Sigmoid colon (tissue), 4 donors: ENCODE measurements at regions not wholly inside any gene's neighbourhood (a gene's known extent, or its start where the extent isn't known, plus 50 kb on each side); places are given as distances from the start of the nearest gene placed in this dataset.

ENCODE experiments used
- CTCF ChIP-seq, 4 experiments: fragments of 450-650 bp in 3 of 4; fragments of 200-600 bp in 1 of 4; IDR thresholded peaks; one replicate each; pipeline ENCODE4 v1.5.1; 2016 to 2019; ENCODE audit warnings: antibody characterized with exemption in 4 of 4, mild to moderate bottlenecking in 3 of 4, moderate library complexity in 2 of 4
- EP300 ChIP-seq, 4 donors: sonication (generic); formaldehyde crosslinking; IDR thresholded peaks; one replicate each; pipeline ENCODE4 v1.6.1; 2017; ENCODE audit warnings: antibody characterized with exemption in 4 of 4
- POLR2A ChIP-seq, 2 donors: fragments of 450-650 bp; IDR thresholded peaks; one replicate each; pipeline ENCODE4 v1.6.1; 2016; ENCODE audit warnings: antibody characterized with exemption in 2 of 2, mild to moderate bottlenecking in 2 of 2, moderate library complexity in 2 of 2
- POLR2AphosphoS5 ChIP-seq, 4 donors: sonication (generic); formaldehyde crosslinking; IDR thresholded peaks; one replicate each; pipeline ENCODE4 v1.6.1; 2017; ENCODE audit warnings: antibody characterized with exemption in 4 of 4

- TF ChIP-seq CTCF (IDR thresholded peaks at IDR 0.05) (no peak), POLR2AphosphoS5 (IDR thresholded peaks at IDR 0.05) (no peak), POLR2A (IDR thresholded peaks at IDR 0.05) (no peak), EP300 (IDR thresholded peaks at IDR 0.05) (no peak)
Measured at GRCh38 chr2:224151161-224151560, 112.1 kb upstream of the SERPINE2 start.
